Cerebellar cortex (tissue), 1 donor: ENCODE measurements at regions not wholly inside any gene's neighbourhood (a gene's known extent, or its start where the extent isn't known, plus 50 kb on each side); places are given as distances from the start of the nearest gene placed in this dataset.

Experiments used
- DNase-seq: peaks from one replicate; pipeline ENCODE4 v3.0.0-alpha.2; 2015; ENCODE audit warnings: low spot score

GRCh38 chr2:157056200-157056676 is 201.3 kb upstream of the GALNT5 start:
- DNase-seq: no peak

- no peak for DNase-seq
Measured at GRCh38 chr2:157058161-157058560, 199.3 kb upstream of the GALNT5 start.

GRCh38 chr2:157059036-157059435 is 198.5 kb upstream of the GALNT5 start:
- no peak for DNase-seq

GRCh38 chr2:157061799-157062198 is 195.7 kb upstream of the GALNT5 start:
- DNase-seq: no peak

GRCh38 chr2:157067562-157067961 is 189.9 kb upstream of the GALNT5 start:
- no peak for DNase-seq

GRCh38 chr2:157068237-157068636 is 189.3 kb upstream of the GALNT5 start:
- no peak for DNase-seq

- peak; percentile 66 for DNase-seq
Measured at GRCh38 chr2:157075924-157076323, 181.6 kb upstream of the GALNT5 start.

- no peak for DNase-seq
Measured at GRCh38 chr2:157076526-157077161, 180.9 kb upstream of the GALNT5 start.

GRCh38 chr2:157077753-157078350 is 179.7 kb upstream of the GALNT5 start:
- no peak for DNase-seq

GRCh38 chr2:157082950-157083349 is 174.6 kb upstream of the GALNT5 start:
- no peak for DNase-seq

GRCh38 chr2:157085522-157085921 is 172.0 kb upstream of the GALNT5 start:
- DNase-seq: peak; percentile 12

GRCh38 chr2:157087373-157088002 is 170.0 kb upstream of the GALNT5 start:
- no peak for DNase-seq

- DNase-seq: no peak
Measured at GRCh38 chr2:157093666-157094065, 163.8 kb upstream of the GALNT5 start.

GRCh38 chr2:157105372-157105771 is 152.1 kb upstream of the GALNT5 start:
- DNase-seq: no peak

- no peak for DNase-seq
Measured at GRCh38 chr2:157106950-157107349, 150.6 kb upstream of the GALNT5 start.

- DNase-seq: no peak
Measured at GRCh38 chr2:157107460-157107859, 150.0 kb upstream of the GALNT5 start.

- DNase-seq: no peak
Measured at GRCh38 chr2:157107877-157108276, 149.6 kb upstream of the GALNT5 start.

GRCh38 chr2:157122776-157123175 is 134.7 kb upstream of the GALNT5 start:
- no peak for DNase-seq

- no peak for DNase-seq
Measured at GRCh38 chr2:157124731-157125130, 132.8 kb upstream of the GALNT5 start.

GRCh38 chr2:157125685-157126084 is 131.8 kb upstream of the GALNT5 start:
- no peak for DNase-seq

GRCh38 chr2:157127249-157128012 is 130.1 kb upstream of the GALNT5 start:
- no peak for DNase-seq

GRCh38 chr2:157143901-157144300 is 113.6 kb upstream of the GALNT5 start:
- no peak for DNase-seq

- no peak for DNase-seq
Measured at GRCh38 chr2:157149270-157149669, 108.2 kb upstream of the GALNT5 start.
